ENCODE measurements at regions not wholly inside any gene's neighbourhood (a gene's known extent, or its start where the extent isn't known, plus 50 kb on each side); places are given as distances from the start of the nearest gene placed in this dataset.

GRCh38 chr2:67845621-67846369 is 217.0 kb downstream of the C1D start:
- Histone ChIP-seq H3K9ac (replicated peaks; ENCODE audit: extremely low read depth, insufficient read depth, low read length) (peak overlapping the region; percentile 39), H3K4me1 (ENCODE audit: control insufficient read depth, extremely low read depth, insufficient read depth, low read length) (peaks cover 6% of the 10 kb centered on the region), H4K20me1 (replicated peaks; ENCODE audit: control insufficient read depth, extremely low read depth, insufficient read depth, low read length) (no peaks in the 10 kb centered on the region), H3K27me3 (ENCODE audit: control insufficient read depth in 2 of 2, insufficient read depth in 2 of 2, low read length in 2 of 2) (no peaks in the 10 kb centered on the region), H3K4me3 (replicated peaks in 1 of 3; ENCODE audit: insufficient read depth in 1 of 3, low read depth in 1 of 3, low read length in 3 of 3) (peak overlapping the region in 1 of 3 experiments; percentile 14), H3K9me3 (replicated peaks; ENCODE audit: control insufficient read depth, insufficient read depth, low read length) (no peaks in the 10 kb centered on the region), H3K36me3 (ENCODE audit: control insufficient read depth in 2 of 2, extremely low read depth in 1 of 2, insufficient read depth in 2 of 2, low read length in 2 of 2) (no peaks in the 10 kb centered on the region), H3K9me1 (replicated peaks; ENCODE audit: control insufficient read depth, extremely low read depth, insufficient read depth, low read length) (no peaks in the 10 kb centered on the region), H3K79me2 (ENCODE audit: control insufficient read depth, insufficient read depth, low read length) (no peaks in the 10 kb centered on the region), H2AFZ (ENCODE audit: low read depth, low read length) (peak overlapping the region; percentile 80), H3K27ac (ENCODE audit: insufficient read depth, low read depth, low read length) (peak overlapping the region; percentile 44), H3K4me2 (ENCODE audit: insufficient read depth, low read length) (peak overlapping the region; percentile 45)
- no peak for TF ChIP-seq EZH2 (IDR thresholded peaks at IDR 0.05; ENCODE audit: borderline replicate concordance, low read depth, low read length, severe bottlenecking)
- TF ChIP-seq MYC (IDR thresholded peaks at IDR 0.05; ENCODE audit: low read depth, low read length): no peak
- ChIA-PET POLR2A (interaction anchor here (0.6 kb wide), 1 partner anchor 1412 kb away, joined by 3 read pairs; no protein-coding TSS in a partner anchor), CTCF (interaction anchor here (0.6 to 2.0 kb wide), 45 partner anchors 8 to 1266 kb away, joined by 3 to 78 read pairs (median 4); partner anchors contain the start of gene C1D)
- DNase-seq (ENCODE audit: low read depth, low spot score) (no peak), FAIRE-seq (no peak)
- BruUV-seq (replicated peaks): no TSS peak
- dilution Hi-C loops (cut with MboI; ENCODE audit: extremely low pct_ligation_motif_present, low sequenced_read_pairs): no loop called here
- intact Hi-C loops (cut with micrococcal nuclease): loop anchor here (1.0 to 5.0 kb wide), 8 partner anchors 27 to 1411 kb away; partner anchors contain the start of gene MEIS1

- Histone ChIP-seq H3K4me1 (ENCODE audit: control insufficient read depth, extremely low read depth, insufficient read depth, low read length) (peaks cover 6% of the 10 kb centered on the region), H3K9me1 (replicated peaks; ENCODE audit: control insufficient read depth, extremely low read depth, insufficient read depth, low read length) (no peaks in the 10 kb centered on the region), H3K4me2 (ENCODE audit: insufficient read depth, low read length) (peak overlapping the region; percentile 45), H3K27ac (ENCODE audit: insufficient read depth, low read depth, low read length) (peak overlapping the region; percentile 44), H2AFZ (ENCODE audit: low read depth, low read length) (peak overlapping the region; percentile 80), H3K79me2 (ENCODE audit: control insufficient read depth, insufficient read depth, low read length) (no peaks in the 10 kb centered on the region), H3K27me3 (ENCODE audit: control insufficient read depth in 2 of 2, insufficient read depth in 2 of 2, low read length in 2 of 2) (no peaks in the 10 kb centered on the region), H3K4me3 (replicated peaks in 1 of 3; ENCODE audit: insufficient read depth in 1 of 3, low read depth in 1 of 3, low read length in 3 of 3) (peak overlapping the region in 1 of 3 experiments; percentile 14), H3K36me3 (ENCODE audit: control insufficient read depth in 2 of 2, extremely low read depth in 1 of 2, insufficient read depth in 2 of 2, low read length in 2 of 2) (no peaks in the 10 kb centered on the region), H3K9ac (replicated peaks; ENCODE audit: extremely low read depth, insufficient read depth, low read length) (peak overlapping the region; percentile 39), H3K9me3 (replicated peaks; ENCODE audit: control insufficient read depth, insufficient read depth, low read length) (no peaks in the 10 kb centered on the region), H4K20me1 (replicated peaks; ENCODE audit: control insufficient read depth, extremely low read depth, insufficient read depth, low read length) (no peaks in the 10 kb centered on the region)
- ChIA-PET CTCF (interaction anchor here (0.6 to 2.0 kb wide), 46 partner anchors 9 to 1267 kb away, joined by 3 to 78 read pairs (median 4); partner anchors contain the start of gene C1D), POLR2A (interaction anchor here (0.6 kb wide), 1 partner anchor 1413 kb away, joined by 3 read pairs; no protein-coding TSS in a partner anchor)
- dilution Hi-C loops (cut with MboI; ENCODE audit: extremely low pct_ligation_motif_present, low sequenced_read_pairs): no loop called here
- intact Hi-C loops (cut with micrococcal nuclease): loop anchor here (1.0 to 5.0 kb wide), 8 partner anchors 26 to 1412 kb away; partner anchors contain the start of gene MEIS1
- BruUV-seq (replicated peaks): no TSS peak
- peak; percentile 92 for FAIRE-seq
- TF ChIP-seq MAX (IDR thresholded peaks at IDR 0.05; ENCODE audit: insufficient read depth, insufficient read length): no peak
- TF ChIP-seq FOS (IDR thresholded peaks at IDR 0.05; ENCODE audit: borderline replicate concordance, insufficient read depth, low read length): no peak
- TF ChIP-seq MYC (IDR thresholded peaks at IDR 0.05; ENCODE audit: low read depth, low read length): no peak
- no peak for TF ChIP-seq POLR2A (IDR thresholded peaks at IDR 0.05; ENCODE audit: low read depth, low read length)
- no peak for TF ChIP-seq GATA2 (IDR thresholded peaks at IDR 0.05; ENCODE audit: insufficient read depth, insufficient read length, low read depth, low read length)
- no peak for TF ChIP-seq EZH2 (IDR thresholded peaks at IDR 0.05; ENCODE audit: borderline replicate concordance, low read depth, low read length, severe bottlenecking)
- peak; percentile 68 to 71 for TF ChIP-seq CTCF (IDR thresholded peaks at IDR 0.05; ENCODE audit: extremely low read depth in 1 of 2, insufficient read depth in 1 of 2, low read depth in 1 of 2, low read length in 2 of 2)
- TF ChIP-seq JUN (IDR thresholded peaks at IDR 0.05; ENCODE audit: borderline replicate concordance, insufficient read depth, insufficient read length, low read depth): no peak
- peak; percentile 14 for TF ChIP-seq POLR2AphosphoS5 (IDR thresholded peaks at IDR 0.05; ENCODE audit: insufficient read depth, low read depth, low read length)
- DNase-seq (ENCODE audit: low read depth, low spot score): peak; percentile 96
Measured at GRCh38 chr2:67846370-67847070, 216.3 kb downstream of the C1D start.
